ENCODE measurements at regions not wholly inside any gene's neighbourhood (a gene's known extent, or its start where the extent isn't known, plus 50 kb on each side); places are given as distances from the start of the nearest gene placed in this dataset.

DNA sequence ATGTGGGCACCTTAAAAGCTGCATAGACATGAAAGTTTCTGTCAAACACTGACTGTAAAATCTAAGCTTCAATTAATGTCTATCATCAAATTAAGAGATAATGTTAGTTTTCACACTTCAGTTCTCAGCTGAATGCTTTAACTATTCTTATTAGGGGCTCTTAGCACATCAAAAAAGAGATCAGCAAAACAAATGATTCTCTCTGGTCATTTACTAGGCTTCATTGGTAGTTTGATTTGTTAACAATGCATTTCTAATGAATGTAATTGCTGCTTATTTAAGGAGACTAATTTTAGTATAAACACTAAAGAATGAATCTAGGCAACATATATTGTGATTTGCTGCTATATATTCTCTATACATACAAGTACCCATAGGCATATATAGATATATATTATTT is 1182.0 kb downstream of the MAT2B start:
- no peak for DNase-seq
- Histone ChIP-seq H3K9ac (ENCODE audit: low read length) (no peak overlapping the region), H2BK12ac (ENCODE audit: low read length) (no peak overlapping the region)

DNA sequence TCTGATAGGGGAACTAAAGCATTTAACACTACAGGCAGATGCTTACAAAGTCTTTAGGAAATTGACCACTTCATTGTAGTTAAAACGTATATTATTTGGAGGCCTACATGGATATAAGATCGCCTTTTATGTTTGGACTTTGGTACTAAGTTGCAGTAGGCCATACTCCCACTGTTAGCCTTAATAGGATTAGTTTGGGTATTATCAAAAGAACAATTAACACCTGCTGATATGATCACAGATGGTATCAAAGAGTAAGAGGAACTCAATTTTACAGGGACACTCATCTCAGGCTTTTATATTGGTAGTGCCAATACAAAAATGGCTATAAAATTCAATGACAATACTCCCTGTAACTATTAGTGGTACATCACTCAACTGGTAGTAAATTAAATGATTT is 1183.0 kb downstream of the MAT2B start:
- no peak overlapping the region for H2AFZ ChIP-seq (ENCODE audit: insufficient read depth, low read length, poor library complexity)
- H3K79me2 ChIP-seq (ENCODE audit: control insufficient read depth, insufficient read depth, low read length, poor library complexity) = no peaks in the 10 kb centered on the region
- no peak overlapping the region for H3K4me2 ChIP-seq (ENCODE audit: low read length)
- no peaks in the 10 kb centered on the region for H3K9me3 ChIP-seq (ENCODE audit: insufficient read depth, low read depth, low read length)
- no peak overlapping the region for H3K23ac ChIP-seq (ENCODE audit: low read length)
- no peaks in the 10 kb centered on the region for H3K27me3 ChIP-seq (ENCODE audit: insufficient read depth, low read length)
- no peak overlapping the region for H3K27ac ChIP-seq (ENCODE audit: low read depth, low read length)
- no peak overlapping the region for H4K8ac ChIP-seq (ENCODE audit: low read depth, low read length)
- no peak overlapping the region for H3K4me3 ChIP-seq (ENCODE audit: low read depth, low read length)
- no peak overlapping the region for H2BK5ac ChIP-seq (ENCODE audit: low read depth, low read length, poor library complexity)
- no peaks in the 10 kb centered on the region for H3K4me1 ChIP-seq (ENCODE audit: control insufficient read depth in 1 of 2, insufficient read depth in 2 of 2, low read length in 2 of 2)
- no peak overlapping the region for H2AK5ac ChIP-seq (ENCODE audit: low read length)
- H3K79me1 ChIP-seq (ENCODE audit: low read length) = no peaks in the 10 kb centered on the region
- H3K36me3 ChIP-seq (ENCODE audit: control insufficient read depth in 1 of 2, insufficient read depth in 2 of 2, low read length in 2 of 2) = no peaks in the 10 kb centered on the region
- H4K12ac ChIP-seq (ENCODE audit: low read depth, low read length) = no peak overlapping the region
- H4K91ac ChIP-seq (ENCODE audit: low read depth, low read length) = no peak overlapping the region
- H2BK120ac ChIP-seq (ENCODE audit: insufficient read depth, low read length, poor library complexity) = no peak overlapping the region
- no peak overlapping the region for H3K14ac ChIP-seq (ENCODE audit: low read length)
- H3K4ac ChIP-seq (ENCODE audit: low read depth, low read length) = no peak overlapping the region
- no peak overlapping the region for H3K9ac ChIP-seq (ENCODE audit: low read length)
- whole genome bisulfite sequencing (ENCODE audit: extremely low coverage, insufficient coverage, insufficient read length) = no CpG with 5 or more reads among the region's 2 CpGs
- DNase-seq = no peak
- H2BK12ac ChIP-seq (ENCODE audit: low read length) = no peak overlapping the region
- no peak overlapping the region for H3K18ac ChIP-seq (ENCODE audit: low read length)

More for the DNA sequence above, 1182.0 kb downstream of the MAT2B start:
- Histone ChIP-seq H3K79me1 (ENCODE audit: low read length) (no peaks in the 10 kb centered on the region), H3K27ac (ENCODE audit: low read depth, low read length) (no peak overlapping the region), H3K9me3 (ENCODE audit: insufficient read depth, low read depth, low read length) (no peaks in the 10 kb centered on the region), H3K14ac (ENCODE audit: low read length) (no peak overlapping the region), H3K4me1 (ENCODE audit: control insufficient read depth in 1 of 2, insufficient read depth in 2 of 2, low read length in 2 of 2) (no peaks in the 10 kb centered on the region), H3K27me3 (ENCODE audit: insufficient read depth, low read length) (no peaks in the 10 kb centered on the region), H4K91ac (ENCODE audit: low read depth, low read length) (no peak overlapping the region), H2BK5ac (ENCODE audit: low read depth, low read length, poor library complexity) (no peak overlapping the region), H2BK120ac (ENCODE audit: insufficient read depth, low read length, poor library complexity) (no peak overlapping the region), H3K4ac (ENCODE audit: low read depth, low read length) (no peak overlapping the region), H3K36me3 (ENCODE audit: control insufficient read depth in 1 of 2, insufficient read depth in 2 of 2, low read length in 2 of 2) (no peaks in the 10 kb centered on the region), H4K8ac (ENCODE audit: low read depth, low read length) (no peak overlapping the region), H3K18ac (ENCODE audit: low read length) (no peak overlapping the region), H4K12ac (ENCODE audit: low read depth, low read length) (no peak overlapping the region), H3K79me2 (ENCODE audit: control insufficient read depth, insufficient read depth, low read length, poor library complexity) (no peaks in the 10 kb centered on the region), H3K23ac (ENCODE audit: low read length) (no peak overlapping the region), H2AFZ (ENCODE audit: insufficient read depth, low read length, poor library complexity) (no peak overlapping the region), H2AK5ac (ENCODE audit: low read length) (no peak overlapping the region), H3K4me3 (ENCODE audit: low read depth, low read length) (no peak overlapping the region), H3K4me2 (ENCODE audit: low read length) (no peak overlapping the region)

DNA sequence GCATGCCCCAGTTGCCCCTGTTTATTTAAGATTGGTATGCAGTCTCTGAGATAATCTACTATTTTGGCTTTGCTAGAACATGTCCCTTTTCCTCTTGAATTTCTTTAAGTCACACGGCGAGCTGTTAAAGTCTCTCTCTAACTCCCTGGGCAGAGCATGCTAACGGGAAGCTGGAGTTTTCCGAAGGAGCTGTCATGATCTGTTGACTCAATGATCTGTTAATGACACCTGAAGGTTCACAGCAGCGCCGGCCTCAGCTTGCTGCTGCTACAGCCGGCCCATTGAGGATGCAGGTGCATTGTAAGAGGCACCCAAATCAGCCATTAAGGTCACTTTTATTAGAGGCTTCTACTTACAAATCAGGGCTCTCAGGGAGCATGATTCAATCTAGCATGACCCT is 1203.4 kb downstream of the MAT2B start:
- Histone ChIP-seq H3K4ac (ENCODE audit: low read depth, low read length) (no peak overlapping the region), H3K14ac (ENCODE audit: low read length) (no peak overlapping the region), H2AFZ (ENCODE audit: insufficient read depth, low read length, poor library complexity) (no peak overlapping the region), H2BK5ac (ENCODE audit: low read depth, low read length, poor library complexity) (no peak overlapping the region), H3K9me3 (ENCODE audit: insufficient read depth, low read depth, low read length) (no peaks in the 10 kb centered on the region), H3K79me1 (ENCODE audit: low read length) (no peaks in the 10 kb centered on the region), H4K91ac (ENCODE audit: low read depth, low read length) (no peak overlapping the region), H3K9ac (ENCODE audit: low read length) (no peak overlapping the region), H3K27ac (ENCODE audit: low read depth, low read length) (no peak overlapping the region), H2AK5ac (ENCODE audit: low read length) (no peak overlapping the region), H3K4me2 (ENCODE audit: low read length) (no peak overlapping the region), H3K36me3 (ENCODE audit: control insufficient read depth in 1 of 2, insufficient read depth in 2 of 2, low read length in 2 of 2) (no peaks in the 10 kb centered on the region), H3K4me1 (ENCODE audit: control insufficient read depth in 1 of 2, insufficient read depth in 2 of 2, low read length in 2 of 2) (no peaks in the 10 kb centered on the region), H2BK12ac (ENCODE audit: low read length) (no peak overlapping the region), H3K27me3 (ENCODE audit: insufficient read depth, low read length) (no peaks in the 10 kb centered on the region), H2BK120ac (ENCODE audit: insufficient read depth, low read length, poor library complexity) (no peak overlapping the region), H3K4me3 (ENCODE audit: low read depth, low read length) (no peak overlapping the region), H3K79me2 (ENCODE audit: control insufficient read depth, insufficient read depth, low read length, poor library complexity) (no peaks in the 10 kb centered on the region), H3K23ac (ENCODE audit: low read length) (no peak overlapping the region), H4K8ac (ENCODE audit: low read depth, low read length) (no peak overlapping the region), H3K18ac (ENCODE audit: low read length) (no peak overlapping the region), H4K12ac (ENCODE audit: low read depth, low read length) (no peak overlapping the region)
- no peak for DNase-seq
- no CpG with 5 or more reads among the region's 7 CpGs for WGBS (ENCODE audit: extremely low coverage, insufficient coverage, insufficient read length)

DNA sequence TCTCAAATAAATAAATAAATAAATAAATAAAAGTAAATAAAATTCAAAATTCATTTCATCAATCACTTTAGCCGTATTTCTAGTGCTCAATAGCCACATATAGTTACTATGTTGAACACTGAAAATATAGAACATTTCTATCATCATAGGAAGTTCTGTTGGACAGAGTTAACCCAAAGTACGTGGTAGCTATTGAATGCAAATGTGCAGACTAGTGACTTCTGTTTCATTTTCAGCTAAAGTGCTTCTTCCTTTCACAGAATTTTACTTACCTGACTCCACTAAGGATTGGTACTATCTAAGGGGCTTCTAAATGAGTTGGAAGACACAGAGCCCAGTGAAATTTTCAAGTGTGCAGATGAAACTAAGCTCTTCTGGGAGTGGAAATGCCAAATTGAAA is 1208.3 kb downstream of the MAT2B start:
- Histone ChIP-seq H4K8ac (ENCODE audit: low read depth, low read length) (no peak overlapping the region), H3K27ac (ENCODE audit: low read depth, low read length) (no peak overlapping the region), H3K9ac (ENCODE audit: low read length) (no peak overlapping the region), H3K4me2 (ENCODE audit: low read length) (no peak overlapping the region), H3K4me1 (ENCODE audit: control insufficient read depth in 1 of 2, insufficient read depth in 2 of 2, low read length in 2 of 2) (no peaks in the 10 kb centered on the region), H4K91ac (ENCODE audit: low read depth, low read length) (no peak overlapping the region), H3K4me3 (ENCODE audit: low read depth, low read length) (no peak overlapping the region), H3K36me3 (ENCODE audit: control insufficient read depth in 1 of 2, insufficient read depth in 2 of 2, low read length in 2 of 2) (no peaks in the 10 kb centered on the region), H2BK12ac (ENCODE audit: low read length) (no peak overlapping the region), H3K79me2 (ENCODE audit: control insufficient read depth, insufficient read depth, low read length, poor library complexity) (no peaks in the 10 kb centered on the region), H2AK5ac (ENCODE audit: low read length) (no peak overlapping the region), H3K4ac (ENCODE audit: low read depth, low read length) (no peak overlapping the region), H3K9me3 (ENCODE audit: insufficient read depth, low read depth, low read length) (no peaks in the 10 kb centered on the region), H3K27me3 (ENCODE audit: insufficient read depth, low read length) (no peaks in the 10 kb centered on the region), H3K18ac (ENCODE audit: low read length) (no peak overlapping the region), H3K14ac (ENCODE audit: low read length) (no peak overlapping the region), H3K23ac (ENCODE audit: low read length) (no peak overlapping the region), H2BK120ac (ENCODE audit: insufficient read depth, low read length, poor library complexity) (no peak overlapping the region), H2BK5ac (ENCODE audit: low read depth, low read length, poor library complexity) (no peak overlapping the region), H3K79me1 (ENCODE audit: low read length) (no peaks in the 10 kb centered on the region), H4K12ac (ENCODE audit: low read depth, low read length) (no peak overlapping the region), H2AFZ (ENCODE audit: insufficient read depth, low read length, poor library complexity) (no peak overlapping the region)
- DNase-seq = no peak
- WGBS (ENCODE audit: extremely low coverage, insufficient coverage, insufficient read length) = no CpG with 5 or more reads among the region's 2 CpGs

DNA sequence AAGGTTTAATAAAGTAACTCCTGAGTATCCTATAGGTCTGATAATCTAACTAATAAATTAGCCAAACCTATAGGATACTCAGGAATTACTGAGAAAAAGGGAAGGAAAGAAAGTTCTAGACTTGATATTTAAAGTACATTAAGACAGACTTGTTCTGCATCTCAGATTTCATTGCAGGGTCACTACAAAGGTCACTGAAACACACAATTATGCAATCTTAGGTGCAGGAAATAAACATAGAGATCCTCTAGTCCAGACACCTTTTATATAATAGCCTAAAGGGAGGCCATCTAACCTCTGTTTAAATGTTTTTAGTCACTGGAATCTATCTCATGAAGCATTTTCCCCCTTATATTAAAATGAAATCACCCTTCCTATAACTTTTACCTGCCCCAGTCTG is 1215.7 kb downstream of the MAT2B start:
- no peak overlapping the region for H3K14ac ChIP-seq (ENCODE audit: low read length)
- H3K36me3 ChIP-seq (ENCODE audit: control insufficient read depth in 1 of 2, insufficient read depth in 2 of 2, low read length in 2 of 2) = no peaks in the 10 kb centered on the region

More for the DNA sequence above, 1215.7 kb downstream of the MAT2B start:
- Histone ChIP-seq H3K23ac (ENCODE audit: low read length) (no peak overlapping the region), H3K79me1 (ENCODE audit: low read length) (no peaks in the 10 kb centered on the region), H3K9ac (ENCODE audit: low read length) (no peak overlapping the region), H2BK5ac (ENCODE audit: low read depth, low read length, poor library complexity) (no peak overlapping the region), H3K79me2 (ENCODE audit: control insufficient read depth, insufficient read depth, low read length, poor library complexity) (no peaks in the 10 kb centered on the region), H2BK120ac (ENCODE audit: insufficient read depth, low read length, poor library complexity) (no peak overlapping the region), H2AFZ (ENCODE audit: insufficient read depth, low read length, poor library complexity) (no peak overlapping the region), H4K12ac (ENCODE audit: low read depth, low read length) (no peak overlapping the region), H3K27ac (ENCODE audit: low read depth, low read length) (no peak overlapping the region), H3K4me3 (ENCODE audit: low read depth, low read length) (no peak overlapping the region), H3K9me3 (ENCODE audit: insufficient read depth, low read depth, low read length) (no peaks in the 10 kb centered on the region), H4K91ac (ENCODE audit: low read depth, low read length) (no peak overlapping the region), H2AK5ac (ENCODE audit: low read length) (no peak overlapping the region), H2BK12ac (ENCODE audit: low read length) (no peak overlapping the region), H3K4me1 (ENCODE audit: control insufficient read depth in 1 of 2, insufficient read depth in 2 of 2, low read length in 2 of 2) (no peaks in the 10 kb centered on the region), H4K8ac (ENCODE audit: low read depth, low read length) (no peak overlapping the region), H3K18ac (ENCODE audit: low read length) (no peak overlapping the region), H3K4ac (ENCODE audit: low read depth, low read length) (no peak overlapping the region), H3K27me3 (ENCODE audit: insufficient read depth, low read length) (no peaks in the 10 kb centered on the region), H3K4me2 (ENCODE audit: low read length) (no peak overlapping the region)
- no peak for DNase-seq

Measured in trophoblast cell (in vitro differentiated cells and primary cell).